Karpas-422 (cell line): ENCODE measurements at regions not wholly inside any gene's neighbourhood (a gene's known extent, or its start where the extent isn't known, plus 50 kb on each side); places are given as distances from the start of the nearest gene placed in this dataset.
A peak's percentile ranks its signal among the peaks of the same experiment; 100 is the strongest.

Experiments used
- DNase-seq: peaks from one replicate; pipeline ENCODE4 v3.0.0-alpha.2; 2015
- H2AFZ ChIP-seq: fragments of 200-600 bp; sonication (generic); 2 replicates; pipeline ENCODE4 v1.6.1; 2014; ENCODE audit warnings: antibody characterized with exemption, low read length, mixed read lengths
- H3K27ac ChIP-seq: fragments of 200-600 bp; sonication (generic); 2 replicates; pipeline ENCODE4 v1.5.1; 2014; ENCODE audit warnings: mild to moderate bottlenecking, low read length, moderate library complexity
- H3K27me3 ChIP-seq: fragments of 200-600 bp; sonication (generic); 2 replicates; pipeline ENCODE4 v1.6.1; 2014; ENCODE audit warnings: low read length, mixed read lengths
- H3K36me3 ChIP-seq: fragments of 200-600 bp; sonication (generic); 2 replicates; pipeline ENCODE4 v1.6.1; 2014; ENCODE audit warnings: low read length, mixed read lengths; ENCODE audit not compliant: insufficient read depth
- H3K4me1 ChIP-seq: fragments of 200-600 bp; sonication (generic); 2 replicates; pipeline ENCODE4 v1.6.1; 2014; ENCODE audit warnings: mild to moderate bottlenecking, low read length, mixed read lengths
- H3K4me2 ChIP-seq: fragments of 200-600 bp; sonication (generic); 2 replicates; pipeline ENCODE4 v1.6.1; 2014; ENCODE audit warnings: low read length, low read depth, mild to moderate bottlenecking; ENCODE audit not compliant: poor library complexity, severe bottlenecking
- H3K4me3 ChIP-seq: fragments of 200-600 bp; sonication (generic); 2 replicates; pipeline ENCODE4 v1.5.1; 2014; ENCODE audit warnings: mild to moderate bottlenecking, antibody characterized with exemption, low read length, mixed read lengths
- H3K79me2 ChIP-seq: fragments of 200-600 bp; sonication (generic); 2 replicates; pipeline ENCODE4 v1.6.1; 2014; ENCODE audit warnings: mild to moderate bottlenecking, low read length, mixed read lengths
- H3K9ac ChIP-seq: fragments of 200-600 bp; sonication (generic); 2 replicates; pipeline ENCODE4 v1.6.0; 2014; ENCODE audit warnings: low read length
- H3K9me2 ChIP-seq: fragments of 200-600 bp; sonication (generic), shearing (Covaris generic); replicated peaks from 2 replicates; pipeline ENCODE4 v1.6.0; 2014; ENCODE audit warnings: mild to moderate bottlenecking, low read length, moderate library complexity; ENCODE audit not compliant: insufficient read depth
- H3K9me3 ChIP-seq: fragments of 300-700, 200-600 bp; sonication (generic); 2 replicates; pipeline ENCODE4 v1.6.1; 2014; ENCODE audit warnings: low read length, mixed read lengths
- H4K20me1 ChIP-seq: fragments of 200-600 bp; sonication (generic); 2 replicates; pipeline ENCODE4 v1.6.1; 2014; ENCODE audit warnings: mild to moderate bottlenecking, antibody characterized with exemption, low read length, low read depth; ENCODE audit not compliant: insufficient read depth

DNA sequence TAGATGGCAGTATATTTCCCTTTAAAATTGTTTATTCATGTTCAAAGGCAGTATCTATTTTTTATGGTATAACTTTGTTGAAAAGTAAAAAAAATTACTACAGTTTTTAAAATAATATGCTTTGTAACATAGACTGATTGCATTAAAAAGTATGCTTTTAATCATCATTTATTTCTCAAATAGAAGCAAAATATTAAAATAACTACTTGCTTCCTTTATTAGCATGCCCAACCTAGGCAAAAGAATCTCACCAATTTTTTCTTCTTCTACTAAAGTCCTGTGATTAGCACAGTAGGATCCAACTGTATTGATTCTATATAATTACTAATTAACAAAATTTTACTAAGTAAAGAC, 69.6 kb upstream of the NFKB1 start:
- H3K9me3 ChIP-seq: no peaks in the 10 kb centered on the region
- DNase-seq: no peak
- H3K9ac ChIP-seq: no peak overlapping the region
- H3K4me3 ChIP-seq: peak overlapping the region; percentile 70
- no peaks in the 10 kb centered on the region for H3K9me2 ChIP-seq
- H4K20me1 ChIP-seq: no peaks in the 10 kb centered on the region
- H3K4me1 ChIP-seq: peaks cover 7% of the 10 kb centered on the region
- H2AFZ ChIP-seq: no peak overlapping the region
- H3K4me2 ChIP-seq: peak overlapping the region; percentile 95
- no peaks in the 10 kb centered on the region for H3K36me3 ChIP-seq
- H3K27me3 ChIP-seq: no peaks in the 10 kb centered on the region
- H3K27ac ChIP-seq: no peak overlapping the region
- no peaks in the 10 kb centered on the region for H3K79me2 ChIP-seq

DNA sequence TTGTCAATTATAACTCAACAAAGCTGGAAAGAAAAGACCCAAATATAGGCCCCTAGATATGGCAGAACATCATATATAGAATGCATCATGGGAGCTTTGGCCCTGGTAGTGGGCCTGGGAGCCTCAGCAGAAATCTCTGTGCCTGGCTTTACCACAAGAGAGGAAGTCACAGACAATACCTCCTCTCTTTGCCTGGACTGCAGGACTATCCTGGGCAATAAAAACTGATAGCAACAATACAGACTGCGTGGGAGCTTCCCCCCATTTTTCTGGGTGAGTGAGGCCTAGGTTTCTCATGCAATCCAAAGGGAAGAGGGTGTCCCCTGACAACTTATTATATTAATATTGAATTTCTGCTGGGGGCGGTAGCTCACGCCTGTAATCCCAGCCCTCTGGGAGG, 64.0 kb upstream of the NFKB1 start:
- no peak for DNase-seq
- no peak overlapping the region for H3K4me3 ChIP-seq
- no peak overlapping the region for H3K4me2 ChIP-seq

DNA sequence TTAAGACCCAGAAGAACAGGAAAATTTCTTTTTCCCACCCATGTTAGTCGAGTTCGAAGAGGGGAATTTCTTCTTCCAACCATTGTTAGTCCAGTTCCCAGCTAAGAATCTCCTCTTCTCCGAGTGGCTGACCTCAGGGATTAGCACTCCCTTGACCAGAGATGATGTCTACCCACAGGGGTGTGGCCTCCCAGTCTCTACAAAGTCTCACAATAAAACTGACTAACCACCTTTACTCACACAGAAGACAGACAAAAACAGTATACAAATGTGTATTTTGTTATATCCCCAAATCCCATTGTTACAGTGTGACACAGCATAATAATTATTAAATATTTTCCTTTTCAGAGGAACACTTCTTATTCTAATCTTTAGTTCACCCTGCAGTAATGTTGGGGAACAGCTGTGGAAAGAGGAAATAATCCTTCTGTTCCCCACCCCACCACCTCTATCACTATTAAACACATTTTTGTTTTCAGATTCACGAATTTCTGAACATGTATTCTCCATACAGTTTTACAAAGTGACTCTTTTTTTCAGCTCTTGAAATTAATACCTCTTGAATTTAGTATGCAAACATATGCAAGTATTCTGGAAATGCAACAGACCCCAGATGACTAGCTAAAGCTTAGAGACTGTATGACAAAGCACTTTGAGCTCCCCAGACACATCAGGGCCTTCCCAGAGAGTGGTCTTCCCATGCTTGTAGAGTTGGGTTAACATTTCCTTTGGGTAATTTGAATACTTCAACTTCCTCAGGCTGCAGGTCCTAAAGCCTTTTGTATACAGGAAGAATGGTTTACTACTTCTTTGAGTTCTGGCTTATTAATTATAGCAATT, 62.5 kb upstream of the NFKB1 start:
- Histone ChIP-seq H3K9me2 (no peaks in the 10 kb centered on the region), H3K4me3 (no peak overlapping the region), H3K27me3 (no peaks in the 10 kb centered on the region), H3K27ac (no peak overlapping the region), H2AFZ (no peak overlapping the region), H4K20me1 (no peaks in the 10 kb centered on the region), H3K9ac (no peak overlapping the region), H3K4me2 (no peak overlapping the region), H3K9me3 (no peaks in the 10 kb centered on the region), H3K4me1 (peaks cover 5% of the 10 kb centered on the region; the same call in 1 of the 2 replicates), H3K79me2 (no peaks in the 10 kb centered on the region), H3K36me3 (no peaks in the 10 kb centered on the region)
- no peak for DNase-seq

More for the DNA sequence above, 64.0 kb upstream of the NFKB1 start:
- no peaks in the 10 kb centered on the region for H3K9me3 ChIP-seq
- no peak overlapping the region for H3K9ac ChIP-seq
- H3K9me2 ChIP-seq: no peaks in the 10 kb centered on the region
- no peaks in the 10 kb centered on the region for H4K20me1 ChIP-seq
- no peak overlapping the region for H2AFZ ChIP-seq
- H3K79me2 ChIP-seq: no peaks in the 10 kb centered on the region
- H3K36me3 ChIP-seq: no peaks in the 10 kb centered on the region
- no peak overlapping the region for H3K27ac ChIP-seq
- peaks cover 5% of the 10 kb centered on the region; the same call in 1 of the 2 replicates for H3K4me1 ChIP-seq
- no peaks in the 10 kb centered on the region for H3K27me3 ChIP-seq

DNA sequence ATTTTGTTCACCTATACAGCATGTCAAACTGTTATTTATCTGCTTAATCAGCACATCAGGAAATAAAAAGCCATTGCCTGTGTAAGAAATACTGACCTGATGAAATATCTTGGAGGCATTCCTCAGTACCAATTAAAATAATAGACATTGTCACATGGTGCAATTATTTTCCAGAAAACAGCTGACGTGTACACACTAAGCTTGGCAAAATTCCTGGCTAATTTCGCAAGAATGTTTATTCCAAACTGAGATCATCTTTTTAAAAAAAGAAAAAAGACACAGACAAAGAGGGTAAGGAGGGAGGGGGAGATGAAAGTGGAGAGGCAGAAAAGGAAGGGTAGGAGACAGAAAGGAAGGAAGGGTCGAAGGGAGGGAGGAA, 61.9 kb upstream of the NFKB1 start:
- H3K4me3 ChIP-seq: no peak overlapping the region
- H4K20me1 ChIP-seq: no peaks in the 10 kb centered on the region
- no peaks in the 10 kb centered on the region for H3K9me2 ChIP-seq
- no peaks in the 10 kb centered on the region for H3K36me3 ChIP-seq
- H3K79me2 ChIP-seq: no peaks in the 10 kb centered on the region
- H3K27me3 ChIP-seq: no peaks in the 10 kb centered on the region
- H3K27ac ChIP-seq: no peak overlapping the region
- no peak overlapping the region for H2AFZ ChIP-seq
- no peak overlapping the region for H3K9ac ChIP-seq
- peaks cover 5% of the 10 kb centered on the region; the same call in 1 of the 2 replicates for H3K4me1 ChIP-seq
- DNase-seq: no peak
- H3K9me3 ChIP-seq: no peaks in the 10 kb centered on the region
- H3K4me2 ChIP-seq: no peak overlapping the region

DNA sequence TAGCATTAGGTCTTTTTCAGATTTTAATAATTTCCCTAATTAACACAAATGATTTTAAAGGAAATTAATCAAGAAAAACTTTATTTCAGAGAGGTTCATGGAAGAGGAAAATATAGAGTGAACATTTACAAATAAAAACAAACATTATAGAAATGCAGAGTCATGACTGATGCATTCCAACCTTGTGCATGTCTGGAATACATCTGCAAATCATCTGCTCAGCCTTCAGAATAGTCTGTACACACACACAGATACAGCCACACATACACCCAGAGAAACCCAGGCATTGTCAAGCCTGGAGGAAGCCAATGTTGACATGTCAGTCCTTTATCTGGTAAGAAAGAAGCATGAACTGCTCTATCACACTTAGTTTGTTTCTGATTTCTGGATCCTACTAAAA, 61.3 kb upstream of the NFKB1 start:
- no peak overlapping the region for H2AFZ ChIP-seq
- H3K27me3 ChIP-seq: no peaks in the 10 kb centered on the region
- H3K4me1 ChIP-seq: peaks cover 5% of the 10 kb centered on the region; the same call in 1 of the 2 replicates
- no peak overlapping the region for H3K4me3 ChIP-seq
- no peak overlapping the region for H3K9ac ChIP-seq
- no peaks in the 10 kb centered on the region for H3K36me3 ChIP-seq
- no peaks in the 10 kb centered on the region for H3K9me2 ChIP-seq
- no peak overlapping the region for H3K4me2 ChIP-seq
- H3K79me2 ChIP-seq: no peaks in the 10 kb centered on the region
- no peak for DNase-seq
- no peaks in the 10 kb centered on the region for H4K20me1 ChIP-seq
- no peak overlapping the region for H3K27ac ChIP-seq
- no peaks in the 10 kb centered on the region for H3K9me3 ChIP-seq

DNA sequence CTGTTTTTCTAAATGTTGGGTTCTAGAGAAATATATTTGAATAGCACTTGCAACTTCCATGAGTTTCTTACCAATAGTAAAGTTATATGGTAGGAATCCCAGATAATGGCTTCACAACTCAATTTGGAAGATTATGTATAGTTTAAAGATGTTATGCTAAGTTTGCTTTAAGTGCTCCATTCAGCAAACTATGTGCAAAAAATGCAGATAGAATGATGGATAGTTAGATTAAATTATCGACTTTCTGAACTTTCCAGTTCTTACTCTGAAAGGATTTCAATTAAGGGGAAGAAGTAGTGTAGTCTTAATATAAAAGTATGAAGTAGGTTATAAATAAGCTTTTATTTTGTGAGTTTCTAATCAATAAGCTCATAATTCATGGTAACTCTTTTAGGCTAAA, 60.7 kb upstream of the NFKB1 start:
- no peak overlapping the region for H3K27ac ChIP-seq
- H3K79me2 ChIP-seq: no peaks in the 10 kb centered on the region
- no peaks in the 10 kb centered on the region for H4K20me1 ChIP-seq
- DNase-seq: no peak
- no peak overlapping the region for H2AFZ ChIP-seq
- H3K4me2 ChIP-seq: no peak overlapping the region
- H3K36me3 ChIP-seq: no peaks in the 10 kb centered on the region
- no peaks in the 10 kb centered on the region for H3K9me2 ChIP-seq
- H3K9ac ChIP-seq: no peak overlapping the region
- no peaks in the 10 kb centered on the region for H3K27me3 ChIP-seq
- H3K4me3 ChIP-seq: no peak overlapping the region
- peaks cover 5% of the 10 kb centered on the region; the same call in 1 of the 2 replicates for H3K4me1 ChIP-seq
- H3K9me3 ChIP-seq: no peaks in the 10 kb centered on the region

DNA sequence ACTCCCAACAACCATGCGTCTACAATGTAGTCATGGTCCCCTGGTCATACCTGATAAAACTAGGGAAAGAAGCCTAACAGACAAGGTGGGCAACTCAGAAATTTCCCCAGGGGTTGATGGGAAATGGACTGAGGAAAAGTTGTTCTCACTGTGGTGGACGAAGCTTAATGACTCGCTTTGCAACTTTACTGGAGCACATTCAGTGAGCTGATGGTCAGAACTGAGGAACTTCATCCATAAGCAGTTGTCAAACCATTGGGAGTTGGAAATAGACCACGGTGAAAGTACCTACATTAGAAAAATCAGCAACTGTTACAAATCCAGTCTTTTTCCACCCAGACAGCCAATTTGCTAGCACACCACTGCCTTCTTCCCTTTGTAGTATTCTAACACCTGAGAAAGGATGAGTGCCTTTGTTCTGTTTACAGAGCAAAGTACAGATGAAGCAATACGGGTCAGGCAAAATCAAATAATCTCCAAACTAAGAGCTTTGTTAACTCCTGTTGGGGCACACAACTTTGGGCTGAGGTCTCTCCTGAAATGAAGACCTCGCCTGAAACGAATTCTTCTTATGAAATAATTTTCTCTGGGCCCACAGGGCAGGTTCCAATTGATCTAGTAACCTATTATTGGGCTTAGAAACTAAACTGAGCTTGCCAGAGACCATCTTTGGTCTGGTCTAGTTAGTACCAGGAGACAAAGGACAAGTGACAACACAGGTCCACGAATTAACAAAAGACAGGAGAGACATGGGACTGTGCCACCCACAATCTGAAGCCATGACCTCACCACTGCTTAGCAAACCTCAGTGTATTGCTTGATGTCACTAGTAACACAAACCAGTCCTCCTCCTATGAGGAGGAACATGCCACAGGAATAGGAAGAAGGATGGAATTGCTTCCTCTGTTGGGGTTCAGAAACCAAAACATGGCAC, 58.9 kb upstream of the NFKB1 start:
- Histone ChIP-seq H3K9me2 (no peaks in the 10 kb centered on the region), H4K20me1 (no peaks in the 10 kb centered on the region), H3K36me3 (no peaks in the 10 kb centered on the region), H3K4me1 (peaks cover 5% of the 10 kb centered on the region; the same call in 1 of the 2 replicates), H2AFZ (no peak overlapping the region), H3K4me2 (no peak overlapping the region), H3K9me3 (no peaks in the 10 kb centered on the region), H3K79me2 (no peaks in the 10 kb centered on the region), H3K27ac (no peak overlapping the region), H3K27me3 (no peaks in the 10 kb centered on the region), H3K4me3 (no peak overlapping the region), H3K9ac (no peak overlapping the region)
- DNase-seq: no peak

DNA sequence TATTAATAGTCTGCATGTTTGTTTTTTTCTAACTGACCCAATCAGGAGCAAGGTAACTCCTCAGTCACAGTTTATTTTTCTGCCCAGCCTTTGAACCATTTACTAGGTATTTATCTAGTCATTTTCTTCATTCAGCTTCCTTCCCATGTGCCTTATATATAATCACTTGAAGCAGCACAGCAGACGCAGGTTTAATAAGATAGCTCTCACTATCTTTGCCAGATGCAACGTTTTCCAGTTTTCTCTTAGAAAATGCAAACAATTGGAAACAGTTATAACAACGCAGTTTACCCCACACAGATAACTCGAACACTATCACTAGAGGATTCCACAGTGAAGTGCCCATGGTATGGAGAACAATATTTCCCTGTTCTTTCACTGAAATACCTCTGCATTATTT, 56.4 kb upstream of the NFKB1 start:
- no peak for DNase-seq
- H3K79me2 ChIP-seq: no peaks in the 10 kb centered on the region
- H3K27me3 ChIP-seq: no peaks in the 10 kb centered on the region
- no peak overlapping the region for H3K27ac ChIP-seq
- H3K9me2 ChIP-seq: no peaks in the 10 kb centered on the region
- H3K4me2 ChIP-seq: no peak overlapping the region
- H4K20me1 ChIP-seq: no peaks in the 10 kb centered on the region
- no peaks in the 10 kb centered on the region for H3K36me3 ChIP-seq
- H3K9ac ChIP-seq: no peak overlapping the region
- H3K4me1 ChIP-seq: no peaks in the 10 kb centered on the region
- H2AFZ ChIP-seq: no peak overlapping the region
- no peaks in the 10 kb centered on the region for H3K9me3 ChIP-seq
- no peak overlapping the region for H3K4me3 ChIP-seq
